T-helper 2 cell treated with Interferon-gamma antibody and Interleukin-4, amounts not matched to agents 100 ng/mL and 5 ng/mL, for 36 hours (primary cell): ENCODE measurements at regions not wholly inside any gene's neighbourhood (a gene's known extent, or its start where the extent isn't known, plus 50 kb on each side); places are given as distances from the start of the nearest gene placed in this dataset.

ENCODE experiments used
- intact Hi-C: fragments of 100-400 bp; cut with micrococcal nuclease; formaldehyde crosslinking; loops from one replicate; pipeline ENCODE4 v1.15.1; 2023

DNA sequence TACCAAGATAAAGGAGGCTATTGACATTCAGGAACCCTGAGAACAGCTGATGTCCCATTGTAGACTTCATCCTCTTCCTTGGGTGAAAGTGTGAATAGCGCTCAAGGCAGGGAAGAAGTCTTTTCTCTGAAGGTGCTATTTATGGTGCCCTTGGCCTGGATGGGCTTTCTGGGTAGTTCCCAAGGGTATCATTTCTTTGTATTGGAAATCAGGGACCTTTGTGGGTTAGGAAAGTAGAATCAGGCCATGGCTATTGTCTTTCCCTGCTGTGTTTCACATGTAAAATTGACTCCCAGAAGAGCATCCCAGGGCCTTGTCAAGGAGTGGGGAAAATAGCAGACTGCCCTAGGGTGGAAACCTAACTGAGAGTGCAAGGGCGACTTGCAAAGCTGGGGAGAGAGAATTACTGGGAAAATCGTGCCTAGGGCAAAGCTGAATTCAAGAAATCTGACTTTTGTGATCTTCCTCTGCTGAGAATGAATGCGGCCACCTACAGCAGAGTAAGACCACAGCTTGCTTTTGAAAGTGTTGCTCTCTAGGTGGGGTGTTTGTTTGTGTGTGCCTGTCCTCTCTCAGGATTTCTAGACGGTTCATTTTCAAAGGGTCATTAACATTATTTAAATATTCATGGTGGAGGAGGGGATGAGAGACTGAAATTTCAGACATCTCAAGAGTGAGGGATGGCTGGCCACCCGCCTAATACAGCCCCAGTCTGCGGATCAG is 160.6 kb downstream of the C9orf152 start:
- intact Hi-C loops = no loop called here

DNA sequence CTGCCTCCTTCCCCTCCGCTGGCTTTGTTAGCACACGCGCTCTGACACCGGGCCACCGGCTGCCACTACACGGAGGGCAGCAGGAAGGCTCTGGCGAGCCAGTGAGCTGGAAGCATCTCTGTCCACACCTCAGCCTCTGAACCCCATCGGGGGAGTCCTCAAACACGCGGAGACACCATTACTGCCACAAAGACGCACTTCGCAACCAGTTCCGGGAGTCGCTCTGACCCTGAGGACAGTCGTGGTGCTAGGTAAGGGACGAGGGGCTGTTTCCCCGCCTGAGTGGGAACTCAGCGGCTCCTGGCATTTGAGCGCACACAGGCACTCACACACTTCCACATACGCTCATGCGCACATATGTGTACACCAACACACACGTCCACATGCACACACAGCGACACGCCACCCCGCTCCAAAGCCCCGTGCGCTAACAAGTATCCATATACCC is 160.0 kb downstream of the C9orf152 start:
- intact Hi-C loops = loop anchor here (1.0 to 2.0 kb wide), 6 partner anchors 25 to 208 kb away; partner anchors contain the start of gene TXN

DNA sequence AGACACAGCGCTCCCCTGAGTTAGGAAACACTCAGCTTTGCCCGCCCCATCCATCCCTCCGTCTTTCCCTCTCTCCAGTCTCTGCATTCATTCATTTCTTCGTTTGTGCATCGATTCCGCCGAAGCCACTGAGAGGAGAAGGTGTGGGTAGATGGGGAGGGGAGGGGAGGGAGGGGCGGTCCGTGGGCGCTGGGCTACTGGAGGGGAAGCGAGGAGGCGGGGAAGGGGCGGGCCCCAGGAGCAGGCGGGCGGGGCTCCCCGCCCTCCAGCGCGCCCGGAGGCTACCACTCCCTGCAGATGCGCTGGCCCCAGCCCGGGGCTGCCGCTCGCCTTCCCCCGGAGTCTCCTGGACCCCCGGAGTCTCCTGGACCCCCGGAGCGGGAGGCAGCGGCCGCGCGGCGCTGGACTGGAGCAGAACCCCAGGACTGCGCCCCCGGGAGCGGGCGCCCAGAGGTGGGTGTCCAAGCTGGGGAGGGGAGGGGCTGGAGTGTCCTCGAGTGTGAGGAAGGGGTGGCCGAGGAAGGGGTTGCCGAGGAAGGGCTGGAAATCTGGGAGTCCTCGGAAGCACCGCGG is 159.5 kb downstream of the C9orf152 start:
- intact Hi-C loops = loop anchor here (1.0 to 2.0 kb wide), 6 partner anchors 26 to 208 kb away; partner anchors contain the start of gene TXN

DNA sequence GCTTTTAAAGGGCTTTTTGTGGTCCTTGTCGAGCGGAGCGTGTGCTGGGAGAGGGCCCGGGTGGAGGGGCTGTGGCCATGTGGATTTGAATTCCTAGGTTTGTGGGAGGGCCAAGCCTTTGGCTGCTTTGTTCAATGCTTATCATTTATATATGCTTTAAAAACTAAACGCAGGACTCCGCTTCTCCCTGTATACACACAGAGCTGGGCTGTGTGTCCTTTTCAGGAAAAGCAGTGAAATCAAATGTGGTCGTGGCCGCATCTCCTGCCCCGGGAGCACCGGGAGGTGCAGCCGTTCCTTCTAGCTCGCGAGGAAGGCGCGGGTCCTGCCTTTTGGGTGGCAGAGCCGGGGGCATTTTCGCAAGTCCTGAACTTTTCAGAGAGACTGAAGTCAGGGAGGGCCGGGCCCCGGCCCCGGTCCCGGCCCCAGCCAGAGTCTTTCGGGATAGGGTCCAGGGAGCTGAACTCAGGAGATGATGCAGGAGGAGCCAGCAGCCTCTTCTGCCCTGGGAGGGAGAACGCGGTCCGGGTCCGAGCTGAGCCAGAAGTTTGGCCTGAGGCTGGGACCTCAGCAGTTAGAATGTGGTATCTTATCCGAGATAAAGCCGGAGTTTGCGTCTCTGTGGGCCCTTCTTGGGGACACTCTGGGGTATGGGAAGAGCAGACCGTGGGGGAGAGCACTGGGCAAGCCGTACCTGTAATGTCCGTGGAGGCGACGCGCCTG is 158.8 kb downstream of the C9orf152 start:
- intact Hi-C loops = loop anchor here (1.0 to 2.0 kb wide), 6 partner anchors 26 to 207 kb away; partner anchors contain the start of gene TXN

DNA sequence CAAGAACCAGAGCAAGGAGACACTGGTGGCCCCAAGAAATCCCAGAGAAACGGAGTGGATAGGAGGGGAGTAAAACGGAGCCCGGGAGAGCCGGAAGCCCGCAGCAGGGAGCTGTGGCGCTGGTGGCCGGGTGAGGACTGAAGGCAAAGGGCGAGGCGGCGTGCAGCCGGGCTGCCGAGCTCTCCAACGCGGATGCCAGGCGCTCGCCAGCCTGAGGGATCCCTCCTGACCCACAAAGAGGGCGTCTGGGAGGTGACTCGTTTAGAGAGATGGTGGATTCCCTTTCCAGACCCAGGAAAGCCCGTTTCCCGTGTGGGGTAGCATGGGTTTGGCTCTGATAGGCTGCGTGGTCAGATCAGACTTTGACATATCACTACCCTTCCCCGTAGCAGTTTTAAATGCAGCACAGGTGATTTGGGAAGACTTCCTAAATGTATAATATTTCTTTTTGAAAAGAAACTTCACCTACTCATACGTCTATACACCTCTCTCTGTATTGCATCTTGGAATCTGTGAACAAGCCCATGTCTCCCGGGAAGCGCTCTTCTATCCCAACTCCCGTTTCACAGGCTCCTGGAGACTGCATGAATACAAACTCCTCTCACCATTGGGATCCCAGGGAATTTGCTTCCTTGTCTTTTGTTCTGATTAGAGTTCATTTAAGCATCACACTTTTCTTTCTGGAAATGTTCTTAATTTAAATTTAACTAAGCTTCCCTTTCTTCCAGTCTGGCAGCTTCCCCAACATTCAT is 158.1 kb downstream of the C9orf152 start:
- intact Hi-C loops = loop anchor here (2.0 kb wide), 2 partner anchors 27 to 99 kb away; no protein-coding TSS in a partner anchor

DNA sequence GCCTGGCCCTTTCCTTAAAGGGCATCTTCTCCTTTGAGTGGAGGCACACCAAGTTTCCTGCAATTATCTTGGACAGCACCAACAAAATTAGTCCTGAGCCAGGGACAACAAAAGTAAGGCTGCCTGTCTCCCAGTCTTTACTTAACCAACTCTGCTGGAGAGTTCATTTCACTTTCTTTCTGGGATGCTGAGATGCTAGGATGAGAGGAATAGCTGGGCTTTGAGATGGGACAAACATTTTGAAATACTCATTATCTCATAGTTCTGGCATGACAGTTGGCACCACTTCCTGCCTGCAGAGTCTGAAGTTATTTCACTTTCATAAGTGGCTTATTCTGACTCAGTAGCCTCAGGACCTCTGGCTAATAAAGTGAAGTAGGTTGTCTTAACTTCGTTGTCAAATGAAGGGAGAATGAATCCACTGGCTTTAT is 157.0 kb downstream of the C9orf152 start:
- intact Hi-C loops = loop anchor here (1.0 kb wide), 1 partner anchor 133 kb away; no protein-coding TSS in a partner anchor

DNA sequence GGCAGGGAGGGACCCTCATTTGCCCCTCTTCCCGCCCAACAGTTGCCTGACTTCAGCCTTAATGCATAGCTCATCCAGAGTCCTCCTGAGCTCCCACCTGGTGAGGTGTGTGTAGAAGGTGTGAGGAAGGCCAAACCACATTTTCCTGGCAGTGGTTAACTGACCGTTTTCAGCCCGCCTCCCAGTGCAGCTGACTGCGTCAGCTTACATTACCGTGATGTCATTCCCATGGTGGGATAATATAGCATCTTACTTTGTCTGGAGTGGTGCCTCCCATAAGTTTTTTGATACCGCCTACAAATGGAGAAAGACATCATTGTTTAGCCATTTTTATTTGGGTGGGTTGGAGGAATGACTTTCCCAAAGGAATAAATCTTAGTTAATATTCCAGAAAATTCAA is 151.9 kb downstream of the C9orf152 start:
- intact Hi-C loops = no loop called here

DNA sequence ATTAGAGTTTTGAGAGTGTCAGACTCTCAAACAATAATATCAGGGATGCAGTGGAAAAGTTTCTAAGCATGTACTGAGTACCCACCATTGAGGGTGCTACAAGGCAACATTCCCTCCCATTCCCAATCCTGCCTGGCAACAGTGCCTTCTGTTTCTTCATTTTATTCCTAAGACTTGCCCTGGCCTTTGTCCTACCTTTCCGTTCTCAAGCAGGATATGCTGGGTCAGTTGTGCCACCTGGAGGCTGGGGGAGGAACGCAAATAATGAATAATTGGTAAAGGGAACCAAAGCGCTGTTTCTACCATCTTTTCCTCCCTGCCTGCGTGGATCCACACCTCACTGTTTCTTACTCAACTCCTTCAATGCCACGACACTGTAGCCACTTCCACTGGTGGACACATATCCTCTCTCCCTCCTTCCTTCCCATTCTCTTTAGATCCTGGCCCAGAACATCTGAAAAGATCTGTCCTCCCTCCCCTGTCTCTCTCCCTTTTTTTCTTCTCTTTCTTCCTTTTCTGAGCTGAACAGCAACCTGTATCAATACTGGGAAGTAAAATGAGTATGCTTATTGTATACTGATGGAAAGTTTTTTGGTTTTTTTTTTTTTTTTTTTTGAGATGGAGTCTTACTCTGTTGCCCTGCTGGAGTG is 149.5 kb downstream of the C9orf152 start:
- intact Hi-C loops = loop anchor here (1.0 kb wide), 1 partner anchor 155 kb away; no protein-coding TSS in a partner anchor

DNA sequence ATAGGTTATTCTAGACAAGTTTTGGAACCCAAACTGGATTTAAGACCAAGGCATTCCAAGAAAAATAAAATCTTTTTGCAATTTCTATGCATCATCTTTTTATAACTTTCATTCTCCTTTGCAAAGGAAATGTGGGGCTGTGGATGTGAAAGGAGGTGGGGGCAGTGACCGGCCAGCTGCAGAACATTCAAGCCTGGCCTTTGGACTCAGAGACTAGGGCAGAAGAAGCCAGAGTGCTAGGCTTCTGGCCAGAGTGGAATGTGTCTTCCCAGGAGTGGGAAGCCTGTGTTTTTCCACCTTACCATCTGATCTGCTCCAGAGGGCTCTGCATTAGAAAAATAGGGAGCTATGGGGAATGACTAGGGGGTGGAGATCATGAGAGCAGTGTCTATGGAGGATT is 148.5 kb downstream of the C9orf152 start:
- intact Hi-C loops = no loop called here

DNA sequence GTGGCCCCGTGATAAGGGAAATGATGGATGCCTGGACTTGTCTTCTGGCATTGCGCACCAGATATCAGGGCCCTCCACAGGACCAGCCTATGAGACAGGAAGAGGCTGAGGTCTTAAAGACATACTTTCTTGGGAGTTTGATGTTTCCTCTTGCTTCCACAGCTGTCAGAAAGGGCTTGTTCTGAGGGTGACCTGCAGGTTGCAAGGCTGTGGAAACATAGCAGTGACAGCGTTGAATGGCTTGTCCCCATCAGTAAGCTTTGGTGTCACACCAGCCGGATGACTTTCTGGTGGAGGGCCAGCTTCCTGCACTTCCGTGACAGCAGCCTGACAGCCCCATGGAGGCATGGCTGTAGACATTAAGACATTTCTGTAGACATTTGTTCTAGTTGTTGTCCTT is 143.2 kb downstream of the C9orf152 start:
- intact Hi-C loops = no loop called here

DNA sequence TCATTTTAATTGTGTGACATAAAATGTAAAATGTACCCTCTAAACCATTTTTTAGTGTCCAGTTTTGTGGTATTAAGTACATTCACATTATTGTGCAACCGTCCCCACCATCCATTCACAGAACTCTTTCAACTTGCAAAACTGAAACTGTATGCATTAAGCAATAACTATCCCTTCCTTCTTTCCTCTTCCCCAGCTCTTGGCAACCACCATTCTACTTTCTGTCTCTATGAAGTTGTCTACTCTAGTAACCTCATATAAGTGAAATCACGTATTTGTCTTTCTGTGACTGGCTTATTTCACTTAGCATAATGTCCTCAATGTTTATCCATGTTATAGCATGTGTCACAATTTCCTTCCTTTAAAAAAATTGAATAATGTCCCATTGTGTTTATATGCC is 142.4 kb downstream of the C9orf152 start:
- intact Hi-C loops = no loop called here

DNA sequence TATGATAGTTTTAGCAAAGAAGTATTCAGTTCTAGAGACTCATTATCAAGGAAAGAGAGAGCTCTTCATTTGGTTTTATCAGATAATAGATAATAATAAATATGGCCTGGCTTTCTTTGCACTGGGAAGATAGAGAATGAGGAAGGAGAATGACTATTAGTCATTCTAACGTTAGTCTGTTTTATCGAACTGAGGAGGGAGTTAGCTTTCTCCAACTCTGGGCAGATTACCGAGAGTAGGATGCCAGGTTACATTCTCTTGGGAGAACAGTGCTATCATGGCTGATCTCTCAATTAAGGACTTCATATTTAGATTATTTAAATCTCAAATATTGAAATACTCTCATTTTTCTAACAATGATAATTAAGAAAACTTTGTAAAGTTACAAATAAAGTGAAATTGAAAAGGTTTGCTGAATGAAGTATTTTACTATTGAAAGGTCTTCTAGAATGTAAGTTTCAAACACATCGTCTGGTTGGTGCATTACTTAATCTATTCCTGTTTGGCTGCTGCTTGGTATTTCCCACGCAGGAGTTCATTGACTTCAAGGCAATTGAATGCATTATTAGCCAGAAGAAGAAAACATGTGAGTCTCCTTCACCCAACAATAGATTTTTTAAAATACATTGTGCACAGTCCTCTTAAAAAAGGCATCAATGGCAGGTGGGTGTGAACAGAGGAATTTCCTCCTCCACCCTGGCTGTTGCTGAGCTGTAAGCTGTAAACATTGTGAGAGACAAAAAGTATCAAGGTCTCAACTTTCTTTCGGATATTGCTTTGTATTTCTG is 140.8 kb downstream of the C9orf152 start:
- intact Hi-C loops = no loop called here

DNA sequence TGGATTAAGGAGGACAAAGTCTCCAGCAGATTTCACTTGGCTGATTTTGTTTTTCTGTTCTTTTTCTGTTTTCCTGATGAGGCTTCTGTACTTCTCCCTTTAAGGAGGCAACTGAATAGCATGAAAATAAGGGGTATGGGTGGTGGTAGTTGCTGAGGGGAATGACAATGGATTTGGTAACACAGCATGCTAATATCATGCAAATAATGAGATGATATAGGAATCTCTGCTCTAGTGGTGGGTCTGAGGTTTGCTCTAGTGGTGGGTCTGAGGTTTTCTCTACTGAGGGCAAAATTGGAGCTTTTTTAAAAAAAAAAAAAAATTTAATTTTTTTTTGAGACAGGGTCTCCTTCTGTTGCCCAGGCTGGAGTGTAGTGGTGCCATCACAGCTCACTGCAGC is 139.7 kb downstream of the C9orf152 start:
- intact Hi-C loops = no loop called here

DNA sequence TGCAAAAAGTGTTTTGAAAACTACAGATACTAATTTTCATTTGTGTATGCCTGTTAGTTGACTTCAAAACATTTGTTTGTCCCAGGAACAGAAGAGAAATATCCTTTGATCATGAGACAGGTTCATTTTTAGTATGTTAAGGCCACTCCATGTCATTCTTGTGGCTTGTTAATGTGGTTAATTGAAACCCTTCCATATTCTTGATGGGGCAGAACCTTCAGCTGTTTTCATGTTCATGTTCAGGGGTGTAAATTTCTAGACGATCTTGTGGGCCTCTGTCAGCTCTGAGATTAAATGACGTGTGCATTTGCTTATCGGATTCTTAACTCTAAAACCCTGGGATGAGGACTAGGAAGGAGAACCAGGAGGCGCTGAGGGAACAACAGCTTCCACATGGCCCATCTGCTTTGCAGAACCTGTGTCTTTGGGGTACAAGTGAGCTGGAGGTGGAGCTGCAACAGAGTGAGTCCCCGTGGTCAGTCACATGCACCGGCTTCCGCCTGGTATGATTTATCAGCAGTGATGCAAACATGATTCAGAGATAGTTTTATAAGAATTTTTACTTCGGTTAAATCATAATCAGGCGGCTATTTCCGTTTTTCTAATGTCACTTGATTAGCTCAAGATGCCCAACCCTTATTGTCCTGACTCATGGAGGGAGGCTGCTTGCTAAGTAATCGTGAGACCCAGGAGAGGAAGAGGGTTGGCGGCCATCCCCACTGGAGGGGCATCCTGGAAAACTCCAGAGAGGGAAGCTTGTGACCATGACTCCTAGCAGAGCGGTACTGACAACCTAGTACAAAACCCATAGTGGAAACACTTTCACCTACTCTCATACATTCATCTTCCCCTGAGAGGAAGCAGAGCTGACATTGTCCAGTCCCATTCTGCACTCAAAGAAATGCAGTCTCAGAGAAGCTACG is 138.4 kb downstream of the C9orf152 start:
- intact Hi-C loops = no loop called here

DNA sequence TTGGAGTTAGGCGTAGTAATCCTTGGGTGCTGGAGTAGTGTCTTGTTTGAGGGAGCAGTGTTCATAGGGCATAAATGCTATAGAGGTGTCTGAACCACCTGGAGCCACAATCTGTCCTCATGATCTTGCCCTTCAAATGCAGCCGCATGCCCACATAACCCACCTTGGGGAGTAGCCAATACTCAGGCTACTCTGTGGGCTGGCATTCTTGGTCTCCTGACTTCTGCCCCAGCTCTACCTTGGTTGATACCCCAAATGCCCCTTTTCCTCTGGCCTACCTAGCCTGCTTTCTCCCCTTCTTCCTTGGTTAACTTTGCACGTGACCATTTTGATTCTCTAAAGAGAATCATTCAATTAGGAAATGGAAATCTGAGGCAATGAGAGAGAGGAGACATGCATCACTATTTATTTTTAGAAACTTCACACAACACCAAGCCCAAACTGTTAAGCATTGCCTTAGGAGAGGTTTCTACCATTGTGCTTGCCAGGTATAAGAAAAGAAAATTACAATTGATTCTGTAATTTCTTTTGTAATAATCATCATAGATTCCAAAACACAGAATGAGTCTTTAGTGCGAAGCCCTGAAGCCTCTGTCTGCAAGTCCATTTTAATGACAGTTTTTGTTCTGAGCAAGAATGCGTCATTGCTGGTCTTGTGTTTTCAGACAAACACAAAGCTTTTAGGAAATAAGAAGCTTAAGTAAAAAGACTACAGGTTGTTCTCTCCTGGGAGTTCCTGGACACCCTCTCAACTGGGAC is 135.2 kb downstream of the C9orf152 start:
- intact Hi-C loops = no loop called here

DNA sequence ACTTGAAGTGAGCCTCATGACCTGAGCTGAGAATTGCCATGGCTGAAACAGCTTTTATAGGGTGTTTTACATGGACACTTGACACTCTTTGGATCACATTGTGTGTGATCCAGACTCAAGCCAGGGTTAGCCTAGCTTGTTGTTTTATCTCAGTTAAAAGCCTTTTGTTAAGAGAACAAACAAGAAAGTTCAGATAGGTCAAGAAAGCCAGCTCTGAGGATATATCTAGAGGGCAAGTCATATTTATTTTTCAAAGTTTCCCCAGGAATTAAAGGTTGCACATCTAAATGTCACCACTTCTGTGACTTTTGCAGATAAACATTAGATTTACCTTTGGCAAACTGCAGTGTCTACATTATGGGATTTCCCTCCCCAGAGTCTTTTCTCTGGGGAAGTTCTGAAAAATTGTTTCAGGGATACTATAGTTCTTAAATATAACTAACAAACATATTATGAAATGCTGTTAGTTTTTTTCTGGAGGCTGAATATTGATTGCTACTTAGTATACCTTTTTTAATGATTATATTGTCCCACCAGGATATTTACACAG is 134.5 kb downstream of the C9orf152 start:
- intact Hi-C loops = no loop called here

DNA sequence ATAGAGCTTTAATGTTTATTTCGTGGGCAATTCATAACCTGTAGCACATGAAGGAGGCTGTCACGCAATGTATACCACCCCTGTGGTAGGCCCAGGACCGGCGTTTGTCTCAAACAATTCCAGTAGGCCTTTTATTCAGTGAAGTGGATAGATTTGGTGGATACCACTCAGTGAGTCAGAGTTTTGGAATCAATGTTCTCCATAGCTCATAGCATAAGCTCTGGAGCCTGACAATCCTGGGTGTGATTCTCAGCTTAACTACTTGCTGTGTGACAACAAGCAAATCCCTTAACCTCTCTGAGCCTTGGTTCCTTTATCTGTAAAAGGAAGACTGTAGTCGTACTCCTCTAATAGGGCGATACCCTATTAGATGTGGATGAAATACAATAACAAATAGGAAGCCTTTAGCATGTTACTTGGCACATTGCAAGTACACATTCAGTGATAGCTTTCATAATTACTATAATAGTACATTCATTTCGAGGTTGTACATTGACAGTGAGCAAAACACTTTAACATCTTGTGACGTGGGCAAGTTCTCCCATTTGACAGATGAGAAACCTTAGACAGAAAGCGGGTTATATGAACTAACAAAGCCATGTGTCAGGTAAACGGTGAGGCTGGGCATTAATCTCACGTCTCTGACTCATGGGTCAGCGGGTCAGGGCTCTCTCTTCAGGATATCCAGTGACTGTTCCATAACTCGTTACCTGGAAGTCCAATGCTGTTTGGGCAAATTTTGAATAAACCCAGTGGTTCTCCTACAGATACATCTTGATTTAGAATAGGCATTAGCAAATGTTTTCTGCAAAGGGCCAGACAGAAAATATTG is 130.8 kb downstream of the C9orf152 start:
- intact Hi-C loops = no loop called here
